ENCODE measurements at regions not wholly inside any gene's neighbourhood (a gene's known extent, or its start where the extent isn't known, plus 50 kb on each side); places are given as distances from the start of the nearest gene placed in this dataset.

GRCh38 chr1:213844632-213845031 lies 143.1 kb upstream of the PROX1 start:
- no peak for TF ChIP-seq CTCF (IDR thresholded peaks at IDR 0.05; ENCODE audit: poor library complexity)
- no peak for TF ChIP-seq EZH2phosphoT487 (IDR thresholded peaks at IDR 0.05; ENCODE audit: low read depth, severe bottlenecking, unreplicated experiment)

All from hepatocyte (in vitro differentiated cells).